Astrocyte (in vitro differentiated cells and primary cell): ENCODE measurements at regions not wholly inside any gene's neighbourhood (a gene's known extent, or its start where the extent isn't known, plus 50 kb on each side); places are given as distances from the start of the nearest gene placed in this dataset.

ENCODE experiments used
- CTCF ChIP-seq: IDR thresholded peaks from 2 replicates; pipeline ENCODE4 v1.5.1; 2011; ENCODE audit warnings: low read depth, mild to moderate bottlenecking, inconsistent platforms, low read length, moderate library complexity; ENCODE audit not compliant: insufficient read depth
- EZH2 ChIP-seq: IDR thresholded peaks from 2 replicates; pipeline ENCODE4 v1.6.1; 2012; ENCODE audit warnings: mild to moderate bottlenecking, low read length, inconsistent platforms; ENCODE audit not compliant: insufficient read depth

DNA sequence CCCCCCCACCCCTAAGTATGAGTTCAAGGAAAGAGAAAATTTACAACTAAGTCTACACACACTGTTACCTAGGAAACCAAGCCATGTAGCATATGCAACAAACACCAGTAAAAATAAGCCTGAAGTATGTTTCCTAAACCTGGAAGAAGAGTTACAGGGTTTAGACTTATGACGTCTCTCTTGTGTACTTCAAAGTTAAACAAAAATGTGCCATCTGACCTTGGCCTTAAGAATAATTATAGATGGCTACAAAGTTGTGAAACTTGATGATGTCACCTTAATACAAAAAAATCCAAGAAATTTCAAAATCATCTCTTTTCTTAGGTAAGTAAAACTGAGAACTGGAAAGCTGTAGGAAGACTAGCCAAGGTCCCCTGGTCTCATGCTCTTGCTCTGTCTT, 297.6 kb upstream of the NRXN1 start:
- no peak for TF ChIP-seq CTCF
- no peak for TF ChIP-seq EZH2
